NT2/D1 (cell line): ENCODE measurements at regions not wholly inside any gene's neighbourhood (a gene's known extent, or its start where the extent isn't known, plus 50 kb on each side); places are given as distances from the start of the nearest gene placed in this dataset.

Experiments
- DNase-seq: peaks from one replicate; pipeline ENCODE4 v3.0.0-alpha.2; 2011; ENCODE audit warnings: low read depth, low spot score
- H3K27me3 ChIP-seq: 2 replicates; pipeline ENCODE4 v1.6.0; 2011; ENCODE audit warnings: mild to moderate bottlenecking; ENCODE audit not compliant: insufficient read length, insufficient read depth
- H3K36me3 ChIP-seq: 2 replicates; pipeline ENCODE4 v1.6.1; 2011; ENCODE audit warnings: mild to moderate bottlenecking, low read length, mixed read lengths; ENCODE audit not compliant: insufficient read depth, insufficient read length
- H3K4me1 ChIP-seq: 2 replicates; pipeline ENCODE4 v1.5.1; 2011; ENCODE audit not compliant: insufficient read depth, insufficient read length
- H3K4me3 ChIP-seq: 2 replicates; pipeline ENCODE4 v1.5.1; 2011; ENCODE audit warnings: low read depth; ENCODE audit not compliant: insufficient read length
- H3K9ac ChIP-seq: 2 replicates; pipeline ENCODE4 v1.6.0; 2011; ENCODE audit warnings: low read depth; ENCODE audit not compliant: insufficient read length
- H3K9me3 ChIP-seq: 2 replicates; pipeline ENCODE4 v1.5.1; 2011; ENCODE audit warnings: mild to moderate bottlenecking, low read length; ENCODE audit not compliant: insufficient read depth
- SUZ12 ChIP-seq: IDR thresholded peaks from 2 replicates; pipeline ENCODE4 v1.6.1; 2011; ENCODE audit not compliant: insufficient read length, insufficient read depth; ENCODE audit errors: extremely low read depth
- YY1 ChIP-seq: IDR thresholded peaks from 2 replicates; pipeline ENCODE4 v1.6.1; 2011; ENCODE audit not compliant: insufficient read length, insufficient read depth
- ZNF274 ChIP-seq: IDR thresholded peaks from 2 replicates; pipeline ENCODE4 v1.6.1; 2011; ENCODE audit warnings: mild to moderate bottlenecking, low read depth, low read length

- Histone ChIP-seq H3K27me3 (no peaks in the 10 kb centered on the region), H3K36me3 (no peaks in the 10 kb centered on the region), H3K4me1 (no peaks in the 10 kb centered on the region), H3K9ac (no peak overlapping the region), H3K9me3 (no peaks in the 10 kb centered on the region), H3K4me3 (no peak overlapping the region)
- TF ChIP-seq YY1 (no peak), ZNF274 (no peak), SUZ12 (no peak)
- DNase-seq, result no peak
These were observed 549.7 kb upstream of the PLXNA2 start for GRCh38 chr1:208793861-208794345.

- Histone ChIP-seq H3K27me3 (no peaks in the 10 kb centered on the region), H3K4me1 (no peaks in the 10 kb centered on the region), H3K4me3 (no peak overlapping the region), H3K36me3 (no peaks in the 10 kb centered on the region), H3K9me3 (no peaks in the 10 kb centered on the region), H3K9ac (no peak overlapping the region)
- TF ChIP-seq SUZ12 (no peak), YY1 (no peak), ZNF274 (no peak)
- no peak for DNase-seq
These were observed 555.0 kb upstream of the PLXNA2 start for GRCh38 chr1:208799186-208799585.

DNA sequence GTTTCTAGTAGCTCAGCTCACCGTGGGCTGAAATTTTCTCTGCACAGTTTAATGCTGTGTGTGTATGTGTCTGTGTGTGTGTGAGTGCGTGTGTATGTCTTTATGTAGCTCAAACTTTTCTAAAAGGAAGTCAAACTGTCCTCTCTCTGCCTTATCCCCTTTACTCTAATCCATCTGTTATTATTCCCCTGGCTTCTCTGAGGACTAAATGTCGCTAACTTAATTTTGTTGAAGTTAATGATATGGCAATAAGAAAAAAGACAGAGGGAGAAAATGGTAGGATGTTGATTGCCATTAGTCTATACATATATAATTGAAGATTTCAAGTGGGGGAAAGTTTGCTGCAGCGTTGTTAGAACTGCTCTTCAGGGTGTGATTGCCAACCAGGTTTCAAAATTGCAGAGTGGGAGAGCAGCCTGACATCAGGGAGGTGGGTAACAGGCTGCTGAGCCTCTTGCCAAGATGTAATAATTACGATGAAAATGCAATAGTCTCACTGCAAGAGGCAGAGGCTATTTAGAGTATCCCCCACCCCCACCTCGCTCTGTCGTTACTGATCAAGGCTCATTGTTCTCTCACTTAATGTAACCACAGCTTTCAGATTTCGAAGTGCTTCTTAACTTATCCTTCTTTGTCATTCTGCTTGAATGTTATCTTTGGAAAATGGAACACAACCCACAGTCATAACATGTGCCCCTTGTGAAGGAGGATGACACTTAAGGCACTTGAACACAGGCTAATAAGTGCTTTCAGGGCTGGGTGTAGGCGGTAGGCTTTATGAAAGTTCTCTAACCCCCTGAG is 559.0 kb upstream of the PLXNA2 start:
- TF ChIP-seq ZNF274, result no peak
- TF ChIP-seq SUZ12, result no peak
- no peak for TF ChIP-seq YY1
- H3K36me3 ChIP-seq, result no peaks in the 10 kb centered on the region
- H3K9ac ChIP-seq, result no peak overlapping the region
- H3K4me3 ChIP-seq, result no peak overlapping the region
- H3K27me3 ChIP-seq, result no peaks in the 10 kb centered on the region
- no peak for DNase-seq
- H3K4me1 ChIP-seq, result no peaks in the 10 kb centered on the region
- no peaks in the 10 kb centered on the region for H3K9me3 ChIP-seq

DNA sequence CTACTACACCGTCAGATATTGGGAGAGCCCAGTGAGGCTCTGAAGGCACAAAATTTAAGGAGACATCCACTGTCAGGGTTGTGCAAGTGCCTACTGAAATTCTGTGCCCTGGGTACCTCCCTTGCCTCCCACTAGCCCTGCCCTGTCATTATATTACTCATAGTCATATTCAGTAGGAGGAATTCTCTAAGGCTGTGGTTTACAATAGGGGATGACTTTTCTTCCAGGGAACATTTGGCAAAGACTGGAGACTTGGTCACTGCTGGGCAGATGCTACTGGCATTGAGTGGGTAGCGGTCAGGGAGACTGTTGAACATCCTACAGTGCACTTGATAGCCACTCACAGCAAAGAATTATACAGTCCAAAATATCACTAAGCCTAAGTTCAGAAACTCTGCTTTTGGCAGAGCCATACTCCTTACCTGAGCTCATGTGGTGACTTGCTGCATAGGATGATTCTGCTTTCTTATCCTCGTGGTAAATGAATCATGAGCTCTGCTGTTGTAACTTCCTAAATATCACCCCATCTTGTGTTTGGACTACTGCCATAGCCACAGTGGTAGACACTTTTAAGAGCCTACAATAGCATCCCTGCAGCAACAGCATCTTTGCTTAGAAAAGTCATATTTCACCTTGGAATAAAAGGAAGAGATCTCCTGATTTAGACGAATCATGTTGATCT is 563.4 kb upstream of the PLXNA2 start:
- TF ChIP-seq YY1 (no peak), SUZ12 (no peak), ZNF274 (no peak)
- H3K4me3 ChIP-seq, result no peak overlapping the region
- H3K4me1 ChIP-seq, result no peaks in the 10 kb centered on the region
- H3K9me3 ChIP-seq, result no peaks in the 10 kb centered on the region
- no peaks in the 10 kb centered on the region for H3K36me3 ChIP-seq
- no peak overlapping the region for H3K9ac ChIP-seq
- H3K27me3 ChIP-seq, result no peaks in the 10 kb centered on the region
- no peak for DNase-seq

DNA sequence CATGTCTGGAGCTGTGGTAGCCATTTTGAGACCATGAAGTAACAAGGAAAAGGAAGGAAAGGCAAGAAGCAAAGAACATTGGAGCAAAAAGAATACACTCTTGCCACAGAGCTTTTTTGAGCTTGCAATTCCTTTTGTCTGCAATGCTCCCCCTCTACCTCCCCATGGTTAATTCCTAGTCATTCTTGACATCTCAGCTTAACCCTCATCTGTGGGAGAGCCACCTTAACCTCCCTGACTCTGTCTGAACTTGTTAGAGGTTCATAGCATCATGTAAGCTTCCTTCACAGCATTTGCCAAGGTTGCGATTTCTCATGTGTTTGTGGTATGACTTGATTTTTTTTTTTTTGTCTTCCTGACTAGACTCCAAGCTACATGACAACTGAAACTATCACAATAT is 564.1 kb upstream of the PLXNA2 start:
- Histone ChIP-seq H3K4me3 (no peak overlapping the region), H3K9ac (no peak overlapping the region), H3K9me3 (no peaks in the 10 kb centered on the region), H3K36me3 (no peaks in the 10 kb centered on the region), H3K4me1 (no peaks in the 10 kb centered on the region), H3K27me3 (no peaks in the 10 kb centered on the region)
- TF ChIP-seq YY1, result no peak
- no peak for TF ChIP-seq ZNF274
- TF ChIP-seq SUZ12, result no peak
- DNase-seq, result no peak

DNA sequence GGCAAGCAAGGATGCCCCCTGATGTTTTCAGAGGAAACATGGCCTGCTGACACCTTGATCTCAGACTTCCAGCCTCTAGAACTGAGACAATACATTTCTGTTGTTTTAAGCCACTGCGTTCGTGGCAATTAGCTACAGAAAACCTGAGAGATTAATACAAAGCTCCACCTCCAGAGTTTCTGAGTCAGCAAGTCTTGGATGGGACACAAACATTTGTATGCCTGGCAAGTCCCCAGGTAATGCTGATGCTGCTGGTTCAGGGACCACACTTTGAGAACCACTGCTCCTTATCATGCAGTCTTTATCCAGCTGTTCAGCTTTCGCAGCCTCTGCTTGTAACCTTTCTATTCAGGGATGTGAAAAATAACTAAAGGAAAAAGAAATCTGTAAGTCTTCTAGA is 565.7 kb upstream of the PLXNA2 start:
- DNase-seq, result no peak
- Histone ChIP-seq H3K9me3 (no peaks in the 10 kb centered on the region), H3K36me3 (no peaks in the 10 kb centered on the region), H3K4me1 (no peaks in the 10 kb centered on the region), H3K27me3 (no peaks in the 10 kb centered on the region), H3K9ac (no peak overlapping the region), H3K4me3 (no peak overlapping the region)
- TF ChIP-seq YY1 (no peak), SUZ12 (no peak), ZNF274 (no peak)

- no peaks in the 10 kb centered on the region for H3K9me3 ChIP-seq
- no peak for TF ChIP-seq YY1
- no peak for TF ChIP-seq ZNF274
- TF ChIP-seq SUZ12, result no peak
- H3K4me1 ChIP-seq, result no peaks in the 10 kb centered on the region
- DNase-seq, result no peak
- H3K36me3 ChIP-seq, result no peaks in the 10 kb centered on the region
- no peak overlapping the region for H3K4me3 ChIP-seq
- no peak overlapping the region for H3K9ac ChIP-seq
- no peaks in the 10 kb centered on the region for H3K27me3 ChIP-seq
These were observed 574.7 kb upstream of the PLXNA2 start for GRCh38 chr1:208818770-208819445.
